ENCODE measurements at regions not wholly inside any gene's neighbourhood (a gene's known extent, or its start where the extent isn't known, plus 50 kb on each side); places are given as distances from the start of the nearest gene placed in this dataset.

GRCh38 chr15:87263871-87264270 lies 992.7 kb downstream of the NTRK3 start:
- CTCF ChIA-PET, result no interaction called here
- TF ChIP-seq, protein P1, sequence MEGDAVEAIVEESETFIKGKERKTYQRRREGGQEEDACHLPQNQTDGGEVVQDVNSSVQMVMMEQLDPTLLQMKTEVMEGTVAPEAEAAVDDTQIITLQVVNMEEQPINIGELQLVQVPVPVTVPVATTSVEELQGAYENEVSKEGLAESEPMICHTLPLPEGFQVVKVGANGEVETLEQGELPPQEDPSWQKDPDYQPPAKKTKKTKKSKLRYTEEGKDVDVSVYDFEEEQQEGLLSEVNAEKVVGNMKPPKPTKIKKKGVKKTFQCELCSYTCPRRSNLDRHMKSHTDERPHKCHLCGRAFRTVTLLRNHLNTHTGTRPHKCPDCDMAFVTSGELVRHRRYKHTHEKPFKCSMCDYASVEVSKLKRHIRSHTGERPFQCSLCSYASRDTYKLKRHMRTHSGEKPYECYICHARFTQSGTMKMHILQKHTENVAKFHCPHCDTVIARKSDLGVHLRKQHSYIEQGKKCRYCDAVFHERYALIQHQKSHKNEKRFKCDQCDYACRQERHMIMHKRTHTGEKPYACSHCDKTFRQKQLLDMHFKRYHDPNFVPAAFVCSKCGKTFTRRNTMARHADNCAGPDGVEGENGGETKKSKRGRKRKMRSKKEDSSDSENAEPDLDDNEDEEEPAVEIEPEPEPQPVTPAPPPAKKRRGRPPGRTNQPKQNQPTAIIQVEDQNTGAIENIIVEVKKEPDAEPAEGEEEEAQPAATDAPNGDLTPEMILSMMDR (IDR thresholded peaks at IDR 0.05), result no peak
- intact Hi-C loops (cut with micrococcal nuclease), result no loop called here
- Mint-ChIP-seq H3K27me3 (peaks cover 2% of the 10 kb centered on the region), H3K9me3 (peaks cover 4% of the 10 kb centered on the region), H3K4me1 (ENCODE audit: low read depth) (no peaks in the 10 kb centered on the region), H3K36me3 (ENCODE audit: low read depth) (no peaks in the 10 kb centered on the region), H3K27ac (no peak overlapping the region), H3K4me3 (no peak overlapping the region)
- DNase-seq (no peak), ATAC-seq (no peak)
- POLR2A ChIA-PET, result no interaction called here

- TF ChIP-seq, protein P1 (IDR thresholded peaks at IDR 0.05), result no peak
- no peak for DNase-seq
- Mint-ChIP-seq H3K36me3 (ENCODE audit: low read depth) (no peaks in the 10 kb centered on the region), H3K27ac (no peak overlapping the region), H3K9me3 (peaks cover 4% of the 10 kb centered on the region), H3K4me1 (ENCODE audit: low read depth) (no peaks in the 10 kb centered on the region), H3K27me3 (peaks cover 2% of the 10 kb centered on the region), H3K4me3 (no peak overlapping the region)
- intact Hi-C loops (cut with micrococcal nuclease), result no loop called here
- no peak for ATAC-seq
- CTCF ChIA-PET, result no interaction called here
- POLR2A ChIA-PET, result no interaction called here
Observed at GRCh38 chr15:87263296-87263695, 993.2 kb downstream of the NTRK3 start.

GRCh38 chr15:87245592-87245991 lies 1010.9 kb downstream of the NTRK3 start:
- no peak overlapping the region for H3K27ac Mint-ChIP-seq
- H3K36me3 Mint-ChIP-seq (ENCODE audit: low read depth), result no peaks in the 10 kb centered on the region
- no peak for ATAC-seq
- TF ChIP-seq, protein P1 (IDR thresholded peaks at IDR 0.05), result no peak
- H3K27me3 Mint-ChIP-seq, result no peaks in the 10 kb centered on the region
- no peaks in the 10 kb centered on the region for H3K4me1 Mint-ChIP-seq (ENCODE audit: low read depth)
- no peak for DNase-seq
- intact Hi-C loops (cut with micrococcal nuclease), result no loop called here
- ChIA-PET POLR2A (no interaction called here), CTCF (no interaction called here)
- no peak overlapping the region for H3K4me3 Mint-ChIP-seq
- H3K9me3 Mint-ChIP-seq, result peaks cover 3% of the 10 kb centered on the region

DNA sequence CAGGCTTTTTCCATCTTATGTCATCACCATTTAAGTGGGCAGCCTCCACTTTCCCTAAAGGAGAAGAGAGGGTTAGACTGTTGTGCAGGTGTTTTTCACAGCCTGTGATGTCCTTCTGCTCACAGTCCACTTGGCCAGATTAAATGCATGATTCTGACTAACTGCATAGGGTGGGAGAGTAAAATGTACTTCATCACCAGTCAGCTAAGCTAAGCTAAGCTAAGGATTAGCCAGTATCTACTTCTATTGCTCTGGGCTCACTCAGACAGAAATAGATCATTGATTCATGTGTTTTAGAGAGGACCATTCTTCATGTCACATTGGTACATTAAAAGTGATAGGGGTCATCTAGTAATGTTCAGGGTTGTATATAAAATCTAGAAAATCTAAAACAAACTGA lies 1013.1 kb downstream of the NTRK3 start:
- ChIA-PET POLR2A (no interaction called here), CTCF (no interaction called here)
- H3K4me3 Mint-ChIP-seq, result no peak overlapping the region
- intact Hi-C loops (cut with micrococcal nuclease), result no loop called here
- no peaks in the 10 kb centered on the region for H3K36me3 Mint-ChIP-seq (ENCODE audit: low read depth)
- TF ChIP-seq, protein P1 (IDR thresholded peaks at IDR 0.05), result no peak
- no peaks in the 10 kb centered on the region for H3K4me1 Mint-ChIP-seq (ENCODE audit: low read depth)
- ATAC-seq (no peak), DNase-seq (no peak)
- no peaks in the 10 kb centered on the region for H3K9me3 Mint-ChIP-seq
- no peak overlapping the region for H3K27ac Mint-ChIP-seq
- peaks cover 4% of the 10 kb centered on the region for H3K27me3 Mint-ChIP-seq

GRCh38 chr15:87239582-87240230 lies 1016.8 kb downstream of the NTRK3 start:
- no peaks in the 10 kb centered on the region for H3K4me1 Mint-ChIP-seq (ENCODE audit: low read depth)
- ChIA-PET POLR2A (no interaction called here), CTCF (no interaction called here)
- DNase-seq (no peak), ATAC-seq (no peak)
- TF ChIP-seq, protein P1 (IDR thresholded peaks at IDR 0.05), result no peak
- H3K36me3 Mint-ChIP-seq (ENCODE audit: low read depth), result no peaks in the 10 kb centered on the region
- intact Hi-C loops (cut with micrococcal nuclease), result no loop called here
- peaks cover 4% of the 10 kb centered on the region for H3K27me3 Mint-ChIP-seq
- no peak overlapping the region for H3K4me3 Mint-ChIP-seq
- H3K27ac Mint-ChIP-seq, result no peak overlapping the region
- H3K9me3 Mint-ChIP-seq, result no peaks in the 10 kb centered on the region
